ENCODE measurements at regions not wholly inside any gene's neighbourhood (a gene's known extent, or its start where the extent isn't known, plus 50 kb on each side); places are given as distances from the start of the nearest gene placed in this dataset.
A peak's percentile ranks its signal among the peaks of the same experiment; 100 is the strongest.

DNA sequence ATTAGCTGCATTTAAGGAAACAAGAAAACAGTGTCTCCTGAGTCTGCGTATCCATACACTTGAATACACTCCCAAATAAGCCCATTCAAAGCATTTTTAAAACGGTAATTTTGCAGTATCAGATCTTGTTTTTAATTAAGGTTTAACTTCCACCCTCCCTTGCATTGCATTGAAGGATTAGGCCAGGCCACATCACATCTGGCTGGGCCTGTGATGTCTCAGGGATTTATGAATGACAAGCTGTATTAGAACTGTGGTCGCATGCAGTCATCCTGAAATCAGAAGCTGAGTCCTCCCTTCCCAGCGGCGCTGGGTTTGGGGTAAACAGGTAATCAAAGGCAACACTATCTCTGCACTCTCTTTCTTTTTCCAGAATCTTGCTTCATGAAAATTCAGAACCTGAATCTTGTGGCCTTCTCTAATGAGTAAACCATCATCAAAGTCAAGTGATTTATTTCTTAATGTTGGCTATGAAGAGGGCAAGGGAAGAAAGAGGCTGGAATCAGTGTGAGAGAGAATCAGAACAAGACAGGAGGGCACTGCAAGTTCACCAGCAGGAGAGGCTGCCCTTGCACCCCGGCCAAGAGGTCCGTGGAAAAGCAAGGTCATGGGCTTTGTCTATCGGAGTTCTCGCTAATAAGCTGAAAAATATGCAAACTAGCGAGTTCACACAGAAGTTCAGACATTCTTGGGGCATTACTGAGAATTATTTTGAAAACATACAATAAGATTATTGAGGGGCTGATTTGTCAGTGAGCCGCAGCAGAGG, 80.0 kb upstream of the ZSWIM6 start:
- H3K27ac ChIP-seq, result no peak overlapping the region
- no peak for TF ChIP-seq ZFX (IDR thresholded peaks at IDR 0.05)
- TF ChIP-seq, protein P1, sequence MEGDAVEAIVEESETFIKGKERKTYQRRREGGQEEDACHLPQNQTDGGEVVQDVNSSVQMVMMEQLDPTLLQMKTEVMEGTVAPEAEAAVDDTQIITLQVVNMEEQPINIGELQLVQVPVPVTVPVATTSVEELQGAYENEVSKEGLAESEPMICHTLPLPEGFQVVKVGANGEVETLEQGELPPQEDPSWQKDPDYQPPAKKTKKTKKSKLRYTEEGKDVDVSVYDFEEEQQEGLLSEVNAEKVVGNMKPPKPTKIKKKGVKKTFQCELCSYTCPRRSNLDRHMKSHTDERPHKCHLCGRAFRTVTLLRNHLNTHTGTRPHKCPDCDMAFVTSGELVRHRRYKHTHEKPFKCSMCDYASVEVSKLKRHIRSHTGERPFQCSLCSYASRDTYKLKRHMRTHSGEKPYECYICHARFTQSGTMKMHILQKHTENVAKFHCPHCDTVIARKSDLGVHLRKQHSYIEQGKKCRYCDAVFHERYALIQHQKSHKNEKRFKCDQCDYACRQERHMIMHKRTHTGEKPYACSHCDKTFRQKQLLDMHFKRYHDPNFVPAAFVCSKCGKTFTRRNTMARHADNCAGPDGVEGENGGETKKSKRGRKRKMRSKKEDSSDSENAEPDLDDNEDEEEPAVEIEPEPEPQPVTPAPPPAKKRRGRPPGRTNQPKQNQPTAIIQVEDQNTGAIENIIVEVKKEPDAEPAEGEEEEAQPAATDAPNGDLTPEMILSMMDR (conservative IDR thresholded peaks at IDR 0.05), result no peak

DNA sequence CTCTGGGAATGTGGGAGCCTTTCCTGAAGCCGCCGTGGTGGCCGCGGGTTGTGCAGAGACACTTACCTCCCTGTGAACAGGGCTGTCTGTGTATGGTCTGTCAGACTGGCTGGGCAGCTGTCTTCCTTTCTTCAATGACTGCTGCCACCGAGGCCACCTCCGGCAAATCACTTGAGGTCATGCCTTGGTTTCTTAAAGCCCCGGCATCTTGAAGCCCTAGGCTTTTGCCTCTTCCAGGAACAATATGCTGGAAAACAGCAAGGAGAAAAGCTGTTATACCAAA, 79.5 kb upstream of the ZSWIM6 start:
- TF ChIP-seq, protein P1 (conservative IDR thresholded peaks at IDR 0.05), result no peak
- TF ChIP-seq ZFX (IDR thresholded peaks at IDR 0.05), result no peak
- H3K27ac ChIP-seq, result no peak overlapping the region

DNA sequence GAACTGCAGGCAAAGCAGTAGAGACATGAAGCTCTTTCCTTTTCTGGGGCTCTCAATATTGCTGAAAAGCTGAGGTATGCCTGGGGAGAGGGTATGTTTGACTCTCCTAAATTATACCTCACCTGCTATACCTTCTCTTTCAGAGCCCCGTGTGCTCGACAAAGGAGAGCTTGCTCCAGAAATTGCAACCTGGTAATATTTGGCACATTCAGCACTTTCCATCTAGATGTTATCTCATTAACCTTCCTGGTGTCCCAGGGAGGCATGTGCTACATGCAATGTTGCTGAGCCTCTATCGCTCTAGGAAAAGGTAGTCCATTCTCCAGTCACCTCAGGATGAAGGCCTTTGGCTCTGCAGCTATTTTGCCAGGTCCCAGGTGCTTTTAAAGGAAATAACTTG, 78.5 kb upstream of the ZSWIM6 start:
- TF ChIP-seq, protein P1 (conservative IDR thresholded peaks at IDR 0.05), result no peak
- no peak for TF ChIP-seq ZFX (IDR thresholded peaks at IDR 0.05)

DNA sequence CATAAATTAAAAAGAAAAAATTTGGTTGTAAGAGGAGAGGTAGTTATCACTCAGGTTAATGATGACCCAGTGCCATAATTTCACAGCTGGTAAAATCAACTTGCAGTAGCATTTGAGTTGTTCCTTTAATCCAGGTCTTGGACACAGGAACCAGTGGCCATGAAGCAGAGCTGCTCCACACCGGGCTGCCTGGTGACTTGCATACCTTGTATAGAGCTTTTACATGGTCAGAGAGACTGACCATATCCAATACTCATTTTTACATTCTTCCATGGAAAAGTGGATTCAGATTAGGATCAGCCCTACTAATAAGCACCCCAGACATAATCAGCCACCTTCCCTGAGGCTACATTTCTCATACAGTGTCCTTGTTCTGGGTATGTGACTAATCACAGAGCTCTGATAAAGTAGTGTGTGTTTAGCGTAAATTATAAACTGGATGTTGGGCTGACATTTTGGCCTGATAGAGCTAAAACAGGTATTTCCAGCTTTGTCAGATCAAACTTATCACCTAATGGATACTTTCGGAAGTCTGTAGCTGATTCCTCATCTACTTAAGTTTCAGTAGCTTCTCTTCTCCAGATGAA, 77.0 kb upstream of the ZSWIM6 start:
- TF ChIP-seq, protein P1 (conservative IDR thresholded peaks at IDR 0.05), result no peak
- no peak for TF ChIP-seq ZFX (IDR thresholded peaks at IDR 0.05)
- H3K27ac ChIP-seq, result no peak overlapping the region

More for the DNA sequence above, 78.5 kb upstream of the ZSWIM6 start:
- peak overlapping the region; percentile 8; the same call in 1 of the 2 replicates for H3K27ac ChIP-seq

DNA sequence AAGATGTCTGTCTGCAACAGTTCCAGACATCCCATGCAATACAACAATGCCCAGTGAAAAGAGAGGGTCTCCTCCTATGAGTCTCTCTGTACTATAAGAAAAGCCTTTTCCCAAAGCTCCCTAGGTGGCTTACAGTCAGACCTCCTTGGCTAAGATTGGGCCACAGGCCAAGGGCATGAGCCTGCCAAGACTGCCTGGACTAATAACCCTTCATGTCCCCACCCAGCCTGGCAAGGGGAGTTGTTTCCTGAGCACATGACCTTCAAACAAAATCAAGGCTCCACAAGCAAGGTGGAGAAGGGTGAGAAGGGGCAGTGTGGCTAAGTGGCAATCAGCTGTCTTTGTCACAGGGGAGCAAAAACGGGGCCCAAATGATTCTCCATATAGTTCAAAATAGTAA, 75.6 kb upstream of the ZSWIM6 start:
- TF ChIP-seq, protein P1 (conservative IDR thresholded peaks at IDR 0.05), result no peak
- TF ChIP-seq ZFX (IDR thresholded peaks at IDR 0.05), result no peak
- H3K27ac ChIP-seq, result no peak overlapping the region

DNA sequence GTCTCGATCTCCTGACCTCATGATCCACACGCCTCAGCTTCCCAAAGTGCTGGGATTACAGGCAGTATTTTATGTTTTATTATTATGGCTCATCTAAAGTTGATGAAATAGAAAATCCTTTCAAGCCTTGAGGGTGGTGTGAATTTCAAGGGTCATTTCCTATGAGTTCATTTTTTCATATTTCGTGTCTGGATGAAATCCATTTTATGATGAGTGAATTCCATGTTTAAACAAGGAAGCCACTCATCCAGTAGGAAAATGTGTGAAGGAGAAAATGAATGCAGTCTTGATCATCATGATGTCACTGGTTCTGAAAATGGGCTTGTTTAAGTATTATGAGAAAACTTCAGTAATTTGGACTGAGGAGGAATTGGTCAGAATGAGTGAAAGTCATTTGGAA, 74.6 kb upstream of the ZSWIM6 start:
- no peak for TF ChIP-seq ZFX (IDR thresholded peaks at IDR 0.05)
- TF ChIP-seq, protein P1 (conservative IDR thresholded peaks at IDR 0.05), result no peak
- H3K27ac ChIP-seq, result no peak overlapping the region

DNA sequence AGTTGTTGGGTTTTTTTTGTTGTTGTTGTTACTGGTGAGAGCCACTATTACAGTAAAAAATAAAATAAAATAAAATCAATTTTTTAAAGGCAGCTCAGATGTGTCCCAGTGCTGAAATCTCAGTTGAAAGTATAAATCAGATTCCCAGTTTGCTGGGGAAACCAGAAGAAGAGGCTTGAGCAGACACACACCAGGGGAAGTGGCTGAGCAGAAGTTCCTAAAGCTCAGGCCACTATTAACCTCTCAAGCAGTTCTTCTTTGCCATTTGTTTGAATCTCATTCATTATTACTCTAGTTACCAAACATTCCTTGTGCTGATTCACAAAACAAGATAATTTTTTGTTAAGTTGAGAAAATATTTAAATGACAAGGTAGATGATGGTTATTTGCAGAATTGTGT, 70.9 kb upstream of the ZSWIM6 start:
- no peak for TF ChIP-seq ZFX (IDR thresholded peaks at IDR 0.05)
- TF ChIP-seq, protein P1 (conservative IDR thresholded peaks at IDR 0.05), result no peak
- H3K27ac ChIP-seq, result no peak overlapping the region
